ENCODE measurements at regions not wholly inside any gene's neighbourhood (a gene's known extent, or its start where the extent isn't known, plus 50 kb on each side); places are given as distances from the start of the nearest gene placed in this dataset.

GRCh38 chr6:93079061-93079460, 340.3 kb downstream of the EPHA7 start:
- no peak overlapping the region for H3K4me3 ChIP-seq (ENCODE audit: low read depth, low read length, poor library complexity, severe bottlenecking)
- H3K36me3 ChIP-seq (ENCODE audit: insufficient read depth, low read length, poor library complexity, severe bottlenecking): no peaks in the 10 kb centered on the region
- H3K4me1 ChIP-seq (ENCODE audit: insufficient read depth, low read length, poor library complexity, severe bottlenecking): peaks cover 12% of the 10 kb centered on the region
- TF ChIP-seq CTCF (conservative IDR thresholded peaks at IDR 0.05; ENCODE audit: low read depth, low read length): no peak
- no peak for TF ChIP-seq EZH2 (IDR thresholded peaks at IDR 0.05; ENCODE audit: borderline replicate concordance, low read depth, low read length, poor library complexity, severe bottlenecking)
- DNase-seq (ENCODE audit: low spot score): no peak
- intact Hi-C loops (cut with micrococcal nuclease; ENCODE audit: unreplicated experiment): no loop called here
- H3K27me3 ChIP-seq (replicated peaks; ENCODE audit: insufficient read depth, low read depth, low read length, poor library complexity): no peaks in the 10 kb centered on the region
- POLR2A ChIA-PET (ENCODE audit: low non-redundant PET): no interaction called here
- peaks cover 11% of the 10 kb centered on the region for H3K9me3 ChIP-seq (ENCODE audit: low read depth, low read length, poor library complexity, severe bottlenecking)
- CTCF ChIA-PET: no interaction called here
- BruUV-seq (replicated peaks): no TSS peak
- H3K27ac ChIP-seq (ENCODE audit: low read depth, low read length, poor library complexity, severe bottlenecking): no peak overlapping the region

- intact Hi-C loops (cut with micrococcal nuclease; ENCODE audit: unreplicated experiment): no loop called here
- ChIA-PET POLR2A (ENCODE audit: low non-redundant PET) (no interaction called here), CTCF (no interaction called here)
- no peak for DNase-seq (ENCODE audit: low spot score)
- Histone ChIP-seq H3K4me3 (ENCODE audit: low read depth, low read length, poor library complexity, severe bottlenecking) (no peak overlapping the region), H3K27me3 (replicated peaks; ENCODE audit: insufficient read depth, low read depth, low read length, poor library complexity) (no peaks in the 10 kb centered on the region), H3K36me3 (ENCODE audit: insufficient read depth, low read length, poor library complexity, severe bottlenecking) (no peaks in the 10 kb centered on the region), H3K9me3 (ENCODE audit: low read depth, low read length, poor library complexity, severe bottlenecking) (peaks cover 15% of the 10 kb centered on the region), H3K4me1 (ENCODE audit: insufficient read depth, low read length, poor library complexity, severe bottlenecking) (peaks cover 9% of the 10 kb centered on the region), H3K27ac (ENCODE audit: low read depth, low read length, poor library complexity, severe bottlenecking) (no peak overlapping the region)
- no TSS peak for BruUV-seq (replicated peaks)
- TF ChIP-seq CTCF (conservative IDR thresholded peaks at IDR 0.05; ENCODE audit: low read depth, low read length): no peak
- TF ChIP-seq EZH2 (IDR thresholded peaks at IDR 0.05; ENCODE audit: borderline replicate concordance, low read depth, low read length, poor library complexity, severe bottlenecking): no peak
These were observed 345.5 kb downstream of the EPHA7 start for GRCh38 chr6:93073811-93074210.

DNA sequence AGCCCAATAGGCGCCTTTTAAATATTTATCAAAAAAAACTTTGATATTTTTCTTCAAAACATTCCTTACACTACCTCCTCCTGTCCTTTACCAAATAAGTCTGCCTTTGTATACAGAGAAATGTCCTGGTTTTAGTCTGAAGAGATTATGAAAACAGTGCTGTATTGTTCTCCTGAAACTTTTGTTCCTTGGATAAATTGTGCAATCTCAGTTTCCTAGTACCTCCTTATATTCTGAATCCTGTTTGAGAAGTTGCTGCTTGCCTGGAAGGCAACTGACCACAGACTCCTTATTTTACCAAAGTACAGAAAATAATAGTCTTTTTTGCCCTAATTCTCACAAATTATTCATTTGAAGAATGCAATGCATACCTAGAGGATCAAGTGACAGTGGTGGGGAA, 349.5 kb downstream of the EPHA7 start:
- CTCF ChIA-PET: no interaction called here
- H3K4me3 ChIP-seq (ENCODE audit: low read depth, low read length, poor library complexity, severe bottlenecking): no peak overlapping the region
- POLR2A ChIA-PET (ENCODE audit: low non-redundant PET): no interaction called here
- BruUV-seq (replicated peaks): no TSS peak
- H3K36me3 ChIP-seq (ENCODE audit: insufficient read depth, low read length, poor library complexity, severe bottlenecking): no peaks in the 10 kb centered on the region
- no peak overlapping the region for H3K27ac ChIP-seq (ENCODE audit: low read depth, low read length, poor library complexity, severe bottlenecking)
- no peak for TF ChIP-seq EZH2 (IDR thresholded peaks at IDR 0.05; ENCODE audit: borderline replicate concordance, low read depth, low read length, poor library complexity, severe bottlenecking)
- no peak for TF ChIP-seq CTCF (conservative IDR thresholded peaks at IDR 0.05; ENCODE audit: low read depth, low read length)
- H3K4me1 ChIP-seq (ENCODE audit: insufficient read depth, low read length, poor library complexity, severe bottlenecking): peaks cover 9% of the 10 kb centered on the region
- no peak for DNase-seq (ENCODE audit: low spot score)
- H3K9me3 ChIP-seq (ENCODE audit: low read depth, low read length, poor library complexity, severe bottlenecking): peaks cover 9% of the 10 kb centered on the region
- H3K27me3 ChIP-seq (replicated peaks; ENCODE audit: insufficient read depth, low read depth, low read length, poor library complexity): no peaks in the 10 kb centered on the region
- intact Hi-C loops (cut with micrococcal nuclease; ENCODE audit: unreplicated experiment): no loop called here

Measured in A673 (cell line).